HG03457 (cell line): ENCODE measurements at regions not wholly inside any gene's neighbourhood (a gene's known extent, or its start where the extent isn't known, plus 50 kb on each side); places are given as distances from the start of the nearest gene placed in this dataset.

Experiments
- ATAC-seq: cut with Tn5 transposase; IDR thresholded peaks from one replicate; pipeline ENCODE4 v1.9.1; 2021; ENCODE audit warnings: moderate number of reproducible peaks; ENCODE audit not compliant: unreplicated experiment

- ATAC-seq, result no peak
Observed at GRCh38 chr4:181443021-181443420, 800.2 kb upstream of the TENM3 start.

GRCh38 chr4:181465826-181466225 is 777.4 kb upstream of the TENM3 start:
- no peak for ATAC-seq

DNA sequence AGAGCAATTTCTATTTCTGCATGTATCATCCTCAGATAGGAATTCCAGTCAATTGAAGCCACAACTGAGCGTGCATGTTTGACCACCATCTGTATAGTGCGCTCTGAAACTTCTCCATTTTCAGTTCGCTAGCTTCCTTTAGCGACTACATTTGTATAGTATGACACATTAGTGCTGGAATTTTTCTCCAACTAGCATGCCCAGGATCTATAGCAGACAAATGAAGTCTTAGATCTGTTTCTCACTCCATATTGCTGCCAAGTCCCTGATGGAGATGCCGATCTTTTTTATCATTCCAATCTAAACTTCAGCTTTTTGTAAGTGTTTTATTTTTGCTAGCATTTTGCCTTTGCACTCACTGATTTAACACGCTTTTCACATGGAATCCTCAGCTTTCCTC is 774.8 kb upstream of the TENM3 start:
- no peak for ATAC-seq

GRCh38 chr4:181470306-181470705 is 772.9 kb upstream of the TENM3 start:
- ATAC-seq, result no peak

GRCh38 chr4:181475359-181475758 is 767.8 kb upstream of the TENM3 start:
- ATAC-seq, result no peak

DNA sequence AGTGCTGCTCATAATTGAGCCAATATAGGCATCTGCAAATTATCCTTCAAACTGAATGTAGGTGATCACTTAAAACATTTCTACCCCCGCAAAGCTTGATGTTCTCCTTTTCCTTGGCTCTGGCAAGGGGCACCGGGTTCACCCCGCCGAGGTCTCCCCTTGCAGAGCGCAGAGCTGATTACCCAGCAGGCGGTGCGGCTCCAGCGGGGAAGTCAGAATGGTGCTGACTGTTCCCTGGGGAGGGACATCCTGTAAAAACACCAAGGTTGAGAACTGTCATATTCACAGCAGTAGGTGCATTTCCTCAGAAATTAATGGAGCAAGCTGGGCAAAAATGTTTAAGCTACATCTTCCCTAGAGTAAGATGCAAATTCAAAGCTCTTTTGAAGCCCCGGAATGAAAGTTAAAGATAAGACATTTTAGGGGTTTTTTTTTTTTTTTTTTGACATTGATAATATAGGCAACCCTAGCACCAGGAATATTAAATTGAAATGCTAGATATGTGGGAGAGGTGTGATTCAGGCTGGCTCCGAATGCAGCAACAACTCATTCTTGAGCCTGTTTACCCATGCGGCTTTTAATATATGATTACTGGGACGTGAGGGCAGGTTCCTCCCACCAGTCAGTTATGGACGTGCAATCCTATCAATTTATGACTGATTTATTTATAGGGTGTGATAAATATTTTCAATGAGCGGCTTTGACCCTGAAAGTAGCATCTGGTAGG is 767.3 kb upstream of the TENM3 start:
- ATAC-seq, result no peak

- no peak for ATAC-seq
Observed at GRCh38 chr4:181476508-181476890, 766.7 kb upstream of the TENM3 start.

- ATAC-seq, result no peak
Observed at GRCh38 chr4:181477591-181477990, 765.6 kb upstream of the TENM3 start.

GRCh38 chr4:181478656-181479055 is 764.5 kb upstream of the TENM3 start:
- ATAC-seq, result no peak

GRCh38 chr4:181479141-181479540 is 764.1 kb upstream of the TENM3 start:
- ATAC-seq, result no peak

- no peak for ATAC-seq
Observed at GRCh38 chr4:181484396-181484795, 758.8 kb upstream of the TENM3 start.

DNA sequence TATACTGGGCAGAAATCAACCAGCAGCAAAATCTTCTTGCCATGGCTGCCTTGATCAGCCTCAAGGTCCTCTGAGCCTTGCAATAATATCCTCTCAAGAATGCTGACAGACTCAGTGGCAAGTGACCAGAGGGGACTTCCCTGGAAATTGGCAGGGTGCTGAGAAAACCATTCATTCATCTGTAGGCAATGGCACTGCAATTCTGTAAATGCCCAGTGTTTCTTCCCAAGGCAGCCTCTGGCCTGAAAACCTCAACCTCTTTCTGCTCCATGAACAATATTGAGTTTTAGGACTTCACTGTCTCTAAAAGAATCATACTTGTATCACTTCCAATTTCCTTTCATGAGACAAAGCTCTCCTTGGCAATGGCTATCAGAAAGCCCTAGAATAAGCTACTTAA is 754.3 kb upstream of the TENM3 start:
- no peak for ATAC-seq

- ATAC-seq, result no peak
Observed at GRCh38 chr4:181498148-181498547, 745.1 kb upstream of the TENM3 start.

- no peak for ATAC-seq
Observed at GRCh38 chr4:181502611-181503010, 740.6 kb upstream of the TENM3 start.

- no peak for ATAC-seq
Observed at GRCh38 chr4:181503687-181504390, 739.4 kb upstream of the TENM3 start.

- no peak for ATAC-seq
Observed at GRCh38 chr4:181504924-181505323, 738.3 kb upstream of the TENM3 start.

- ATAC-seq, result no peak
Observed at GRCh38 chr4:181507180-181507835, 735.9 kb upstream of the TENM3 start.

DNA sequence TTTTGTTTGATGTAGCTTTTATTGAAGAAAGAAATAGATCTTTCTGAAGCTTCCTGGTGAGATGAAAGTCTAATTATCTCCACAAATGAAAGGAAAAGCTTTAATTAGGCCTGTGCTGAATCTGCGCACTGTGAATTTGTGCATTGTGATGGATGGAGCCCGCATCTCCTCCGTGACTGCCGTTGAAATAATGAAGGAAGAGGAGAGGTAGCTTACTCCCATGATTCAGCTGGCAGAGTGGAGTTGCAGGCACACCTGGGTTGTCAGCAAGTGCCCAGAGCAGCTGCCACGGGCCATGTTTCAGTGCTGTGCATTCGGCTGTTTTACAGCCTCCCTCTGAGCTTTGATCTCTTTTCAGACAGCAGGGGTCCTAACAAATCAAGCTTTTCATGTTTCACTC is 735.3 kb upstream of the TENM3 start:
- ATAC-seq, result no peak

GRCh38 chr4:181508601-181509000 is 734.6 kb upstream of the TENM3 start:
- ATAC-seq, result no peak

GRCh38 chr4:181509073-181509472 is 734.1 kb upstream of the TENM3 start:
- ATAC-seq, result no peak

GRCh38 chr4:181517491-181517890 is 725.7 kb upstream of the TENM3 start:
- ATAC-seq, result no peak

GRCh38 chr4:181520790-181521189 is 722.4 kb upstream of the TENM3 start:
- ATAC-seq, result no peak
